Gastroesophageal sphincter (tissue), 4 donors: ENCODE measurements at regions not wholly inside any gene's neighbourhood (a gene's known extent, or its start where the extent isn't known, plus 50 kb on each side); places are given as distances from the start of the nearest gene placed in this dataset.
"Not testable (repeated sequence)": the region's sequence is repeated elsewhere in the genome, so short reads cannot be mapped to it uniquely, and the experiment has no call there.

ENCODE experiments used
- ATAC-seq: fragments of 150-250 bp; one replicate; pipeline ENCODE4 v1.9.1; 2016; ENCODE audit warnings: mild to moderate bottlenecking, moderate library complexity
- H3K27ac ChIP-seq, 4 donors: fragments of 200-600 bp; sonication (generic) in 3 of 4; 1 replicate in 3 of 4; 2 replicates in 1 of 4; pipeline ENCODE4 v1.5.1; 2016 to 2019
- H3K27me3 ChIP-seq: fragments of 200-600 bp; sonication (generic); one replicate; pipeline ENCODE4 v1.5.1; 2019
- H3K36me3 ChIP-seq, 2 donors: fragments of 200-600 bp; sonication (generic); one replicate each; pipeline ENCODE4 v1.5.1; 2019; ENCODE audit warnings: control low read depth in 1 of 2
- H3K4me1 ChIP-seq, 3 donors: fragments of 200-600 bp; sonication (generic); 1 replicate in 2 of 3; 2 replicates in 1 of 3; pipeline ENCODE4 v1.5.1; 2016 to 2019; ENCODE audit warnings: control low read depth in 2 of 3
- H3K4me3 ChIP-seq, 2 donors: fragments of 200-600 bp; sonication (generic); one replicate each; pipeline ENCODE4 v1.5.1; 2019; ENCODE audit warnings: mild to moderate bottlenecking in 1 of 2, moderate library complexity in 1 of 2
- H3K9me3 ChIP-seq, 3 donors: fragments of 200-600 bp; sonication (generic); one replicate each; pipeline ENCODE4 v1.5.1; 2017 to 2019; ENCODE audit warnings: control low read depth in 2 of 3
- EP300 ChIP-seq: sonication (generic); formaldehyde crosslinking; IDR thresholded peaks from one replicate; pipeline ENCODE4 v1.6.1; 2017; ENCODE audit warnings: antibody characterized with exemption, mild to moderate bottlenecking
- POLR2A ChIP-seq, 2 donors: fragments of 450-650 bp; IDR thresholded peaks; one replicate each; pipeline ENCODE4 v1.6.1; 2017; ENCODE audit warnings: antibody characterized with exemption in 2 of 2, mild to moderate bottlenecking in 2 of 2, moderate library complexity in 1 of 2
- POLR2AphosphoS5 ChIP-seq: sonication (generic); formaldehyde crosslinking; IDR thresholded peaks from one replicate; pipeline ENCODE4 v1.6.1; 2017; ENCODE audit warnings: antibody characterized with exemption
- WGBS, 2 donors: methylation state at CpG; one replicate each; pipeline ENCODE4 v1.1.5; 2018; ENCODE audit warnings: low coverage in 1 of 2; 5-methylcytosine and 5-hydroxymethylcytosine counted together
- TF ChIP-seq, protein P1 (sequence below), 4 experiments: fragments of 200-600 bp in 2 of 4; fragments of 450-650 bp in 2 of 4; sonication (generic) in 1 of 4; IDR thresholded peaks; one replicate each; pipeline ENCODE4 v1.5.1; 2017 to 2019; ENCODE audit warnings: antibody characterized with exemption in 4 of 4, mild to moderate bottlenecking in 2 of 4, moderate library complexity in 2 of 4

DNA sequence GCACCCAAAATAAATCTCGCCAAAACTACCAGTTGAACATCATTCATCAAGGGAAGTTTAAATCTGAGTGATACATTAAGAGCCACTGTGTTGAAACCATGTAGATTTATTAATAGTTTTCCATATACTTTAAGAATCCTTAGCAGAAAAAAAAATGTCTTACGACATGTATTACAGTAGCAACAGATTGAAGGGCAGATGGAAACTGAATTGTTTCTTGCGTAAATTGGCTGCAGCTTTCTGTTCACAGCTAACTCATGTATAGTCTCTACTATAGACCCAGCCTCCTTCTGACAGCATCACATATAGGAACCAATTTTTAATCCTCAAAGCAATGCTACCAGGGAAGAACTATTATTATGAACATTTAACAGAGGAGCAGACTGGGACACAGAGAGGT lies 195.2 kb upstream of the PUDP start:
- 81 to 95% methylated on average over 3 of the region's 3 CpGs for WGBS, 2 donors
- TF ChIP-seq POLR2A (IDR thresholded peaks at IDR 0.05) (no peak), EP300 (no peak), POLR2AphosphoS5 (no peak)
- TF ChIP-seq, protein P1, sequence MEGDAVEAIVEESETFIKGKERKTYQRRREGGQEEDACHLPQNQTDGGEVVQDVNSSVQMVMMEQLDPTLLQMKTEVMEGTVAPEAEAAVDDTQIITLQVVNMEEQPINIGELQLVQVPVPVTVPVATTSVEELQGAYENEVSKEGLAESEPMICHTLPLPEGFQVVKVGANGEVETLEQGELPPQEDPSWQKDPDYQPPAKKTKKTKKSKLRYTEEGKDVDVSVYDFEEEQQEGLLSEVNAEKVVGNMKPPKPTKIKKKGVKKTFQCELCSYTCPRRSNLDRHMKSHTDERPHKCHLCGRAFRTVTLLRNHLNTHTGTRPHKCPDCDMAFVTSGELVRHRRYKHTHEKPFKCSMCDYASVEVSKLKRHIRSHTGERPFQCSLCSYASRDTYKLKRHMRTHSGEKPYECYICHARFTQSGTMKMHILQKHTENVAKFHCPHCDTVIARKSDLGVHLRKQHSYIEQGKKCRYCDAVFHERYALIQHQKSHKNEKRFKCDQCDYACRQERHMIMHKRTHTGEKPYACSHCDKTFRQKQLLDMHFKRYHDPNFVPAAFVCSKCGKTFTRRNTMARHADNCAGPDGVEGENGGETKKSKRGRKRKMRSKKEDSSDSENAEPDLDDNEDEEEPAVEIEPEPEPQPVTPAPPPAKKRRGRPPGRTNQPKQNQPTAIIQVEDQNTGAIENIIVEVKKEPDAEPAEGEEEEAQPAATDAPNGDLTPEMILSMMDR (IDR thresholded peaks at IDR 0.05), result no peak
- no peak for ATAC-seq
- Histone ChIP-seq H3K4me3 (no peak overlapping the region), H3K4me1 (no peaks in the 10 kb centered on the region), H3K27ac (no peak overlapping the region), H3K9me3 (no peaks in the 10 kb centered on the region), H3K36me3 (no peaks in the 10 kb centered on the region), H3K27me3 (no peaks in the 10 kb centered on the region)

- H3K9me3 ChIP-seq, ATAC-seq, H3K4me1 ChIP-seq, H3K27ac ChIP-seq, H3K27me3 ChIP-seq, H3K36me3 ChIP-seq, H3K4me3 ChIP-seq: not testable (repeated sequence)
- 100% methylated on average over 1 of the region's 2 CpGs; no CpG with 5 or more reads in 1 of the 2 donors for WGBS, 2 donors
Observed at GRCh38 chrX:7335816-7336362, 187.9 kb upstream of the PUDP start.

DNA sequence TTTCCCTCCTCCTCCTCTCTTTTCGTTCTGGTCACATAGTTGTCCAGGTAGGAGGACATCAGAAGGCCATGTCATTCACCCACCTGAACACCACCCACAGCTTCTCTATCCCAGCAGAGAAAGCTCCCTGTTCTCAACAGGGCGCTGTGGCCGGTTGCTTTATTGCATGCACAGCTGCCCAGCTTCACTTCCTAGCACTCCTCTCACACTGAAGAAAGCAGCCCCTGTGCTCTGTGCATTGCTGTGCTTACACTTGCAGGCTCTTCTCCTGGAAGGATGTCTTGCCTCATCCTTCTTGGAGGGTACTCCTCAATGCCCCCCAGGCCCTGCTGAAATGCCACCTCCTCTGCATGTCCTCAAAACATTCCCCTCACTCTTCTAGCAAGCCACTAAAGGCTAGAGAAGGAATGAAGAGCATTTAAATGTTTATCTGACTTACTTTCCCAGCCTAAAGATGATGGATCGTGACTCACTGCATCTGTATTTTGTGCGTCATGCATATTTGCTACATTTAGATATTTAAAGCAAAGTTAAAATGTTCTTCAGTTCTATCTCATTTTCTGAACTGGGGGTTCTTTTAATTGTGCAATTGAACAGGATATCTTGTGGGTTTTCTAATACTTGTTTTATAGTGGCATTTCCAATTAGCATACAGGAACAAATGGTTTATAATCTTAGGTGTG lies 186.4 kb upstream of the PUDP start:
- TF ChIP-seq POLR2A (IDR thresholded peaks at IDR 0.05) (no peak), EP300 (no peak), POLR2AphosphoS5 (no peak)
- TF ChIP-seq, protein P1 (IDR thresholded peaks at IDR 0.05), result no peak
- WGBS, 2 donors, result 40 to 96% methylated on average over 1 to 5 of the region's 5 CpGs
- H3K9me3 ChIP-seq, result no peaks in the 10 kb centered on the region
- no peak overlapping the region for H3K27ac ChIP-seq
- H3K4me1 ChIP-seq, result no peaks in the 10 kb centered on the region
- no peak overlapping the region for H3K4me3 ChIP-seq
- H3K36me3 ChIP-seq, result peaks cover 0 to 8% of the 10 kb centered on the region in 2 donors
- ATAC-seq, result no peak
- H3K27me3 ChIP-seq, result no peaks in the 10 kb centered on the region

DNA sequence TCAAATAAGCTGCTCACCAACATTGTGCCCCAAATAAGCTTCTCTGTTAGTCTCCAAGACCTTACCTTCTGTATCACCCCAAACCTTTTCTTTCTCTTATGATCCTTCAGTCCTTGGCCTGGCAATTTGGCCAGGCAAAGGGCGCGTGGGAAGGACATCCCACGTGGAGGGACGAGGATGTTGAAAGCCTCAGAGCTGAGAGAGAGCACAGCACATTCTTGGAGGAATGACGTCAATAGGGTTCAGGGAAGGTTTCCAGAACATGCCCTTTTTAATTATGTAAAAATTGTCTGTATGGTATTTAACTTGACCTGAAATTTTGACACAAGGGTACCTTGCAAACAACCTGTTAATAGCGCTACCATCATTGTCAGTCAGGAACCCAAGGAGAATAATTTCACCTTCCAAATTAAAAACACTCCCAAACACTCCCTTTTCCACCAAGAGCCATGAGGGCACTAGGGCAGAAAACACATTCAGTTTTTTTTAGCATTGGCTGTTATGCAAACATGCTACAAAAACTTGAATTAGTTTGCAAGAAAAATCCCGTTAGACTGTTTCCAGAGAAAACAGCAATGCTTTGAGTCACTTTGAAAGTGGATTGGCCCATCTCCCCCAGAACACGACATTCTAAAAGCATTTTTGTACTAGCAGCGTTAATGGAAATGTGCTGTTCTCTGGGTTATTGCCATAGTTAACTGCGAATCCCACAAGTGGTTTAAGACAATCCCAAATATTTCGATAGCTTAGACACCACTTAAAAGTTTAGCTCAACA lies 183.2 kb upstream of the PUDP start:
- 63 to 65% methylated on average over 2 to 7 of the region's 11 CpGs for WGBS, 2 donors
- H3K27me3 ChIP-seq, result no peaks in the 10 kb centered on the region
- no peaks in the 10 kb centered on the region for H3K9me3 ChIP-seq
- TF ChIP-seq EP300 (no peak), POLR2A (IDR thresholded peaks at IDR 0.05) (no peak), POLR2AphosphoS5 (peak; percentile 46)
- TF ChIP-seq, protein P1 (IDR thresholded peaks at IDR 0.05), result no peak
- ATAC-seq, result peak; percentile 41
- no peak overlapping the region for H3K4me3 ChIP-seq
- no peak overlapping the region for H3K27ac ChIP-seq
- peaks cover 0 to 8% of the 10 kb centered on the region in 2 donors for H3K36me3 ChIP-seq
- no peaks in the 10 kb centered on the region for H3K4me1 ChIP-seq

DNA sequence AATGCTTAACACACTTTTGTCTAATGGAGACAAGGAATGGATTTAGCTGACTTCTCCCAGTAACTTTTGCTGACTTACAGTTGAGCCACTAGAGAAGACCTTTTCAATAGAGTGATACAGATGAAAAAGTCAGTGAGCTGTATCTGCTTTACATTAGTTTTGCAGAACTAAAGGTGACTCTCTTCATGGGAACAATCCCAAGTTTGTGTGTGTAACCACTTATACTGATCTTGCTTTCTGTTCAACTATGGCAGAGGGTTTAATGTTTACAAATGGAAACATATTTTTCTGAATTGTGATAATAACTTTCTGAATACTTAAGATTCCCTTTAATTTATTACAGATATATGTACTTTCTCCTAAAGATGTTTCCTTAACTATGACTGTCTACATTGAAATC lies 182.6 kb upstream of the PUDP start:
- H3K4me1 ChIP-seq, result no peaks in the 10 kb centered on the region
- TF ChIP-seq, protein P1 (IDR thresholded peaks at IDR 0.05), result no peak
- no peak for TF ChIP-seq POLR2AphosphoS5
- TF ChIP-seq POLR2A (IDR thresholded peaks at IDR 0.05), result no peak
- TF ChIP-seq EP300, result no peak
- H3K36me3 ChIP-seq, result peaks cover 0 to 8% of the 10 kb centered on the region in 2 donors
- H3K27ac ChIP-seq, result no peak overlapping the region
- ATAC-seq, result no peak
- no peaks in the 10 kb centered on the region for H3K27me3 ChIP-seq
- no peak overlapping the region for H3K4me3 ChIP-seq
- H3K9me3 ChIP-seq, result no peaks in the 10 kb centered on the region
